RWPE2 (cell line): ENCODE measurements at regions not wholly inside any gene's neighbourhood (a gene's known extent, or its start where the extent isn't known, plus 50 kb on each side); places are given as distances from the start of the nearest gene placed in this dataset.

Experiments used
- ATAC-seq: fragments of 200-7000 bp; cut with Tn5 transposase; 3 replicates; pipeline ENCODE4 v1.9.1; 2021; ENCODE audit warnings: low read depth
- DNase-seq: peaks from one replicate; pipeline ENCODE4 v3.0.0-alpha.2; 2020; ENCODE audit warnings: low spot score
- H3K27ac ChIP-seq: fragments of 450-650 bp; 2 replicates; pipeline ENCODE4 v1.5.1; 2017; ENCODE audit warnings: mild to moderate bottlenecking; ENCODE audit not compliant: poor library complexity, severe bottlenecking
- H3K27me3 ChIP-seq: fragments of 250-450 bp; sonication (Bioruptor Pico); 2 replicates; pipeline ENCODE4 v1.5.1; 2021; ENCODE audit warnings: mild to moderate bottlenecking, moderate library complexity; ENCODE audit not compliant: insufficient read depth, poor library complexity, severe bottlenecking
- H3K36me3 ChIP-seq: fragments of 250-450 bp; sonication (Bioruptor Pico); 2 replicates; pipeline ENCODE4 v1.5.1; 2020; ENCODE audit warnings: low read depth, mild to moderate bottlenecking, moderate library complexity
- H3K4me1 ChIP-seq: fragments of 250-450 bp; sonication (Bioruptor Pico); 2 replicates; pipeline ENCODE4 v1.5.1; 2021; ENCODE audit warnings: mild to moderate bottlenecking, moderate library complexity; ENCODE audit not compliant: insufficient read depth, poor library complexity, severe bottlenecking
- H3K4me3 ChIP-seq: fragments of 250-450 bp; sonication (Bioruptor Pico); 2 replicates; pipeline ENCODE4 v1.5.1; 2021; ENCODE audit warnings: mild to moderate bottlenecking, moderate library complexity; ENCODE audit not compliant: severe bottlenecking
- H3K9me3 ChIP-seq: fragments of 250-450 bp; sonication (Bioruptor Pico); 2 replicates; pipeline ENCODE4 v1.5.1; 2021; ENCODE audit warnings: mild to moderate bottlenecking, moderate library complexity; ENCODE audit not compliant: severe bottlenecking
- CTCF ChIP-seq: fragments of 450-650 bp; IDR thresholded peaks from one replicate; pipeline ENCODE4 v1.5.1; 2017; ENCODE audit warnings: mild to moderate bottlenecking, moderate library complexity; ENCODE audit not compliant: poor library complexity, severe bottlenecking

- H3K4me3 ChIP-seq = no peak overlapping the region
- DNase-seq (no peak), ATAC-seq (no peak)
- no peaks in the 10 kb centered on the region for H3K36me3 ChIP-seq
- H3K9me3 ChIP-seq = no peaks in the 10 kb centered on the region
- peaks cover 4% of the 10 kb centered on the region for H3K4me1 ChIP-seq
- no peak overlapping the region for H3K27ac ChIP-seq
- no peak for TF ChIP-seq CTCF
- H3K27me3 ChIP-seq = no peaks in the 10 kb centered on the region
Measured at GRCh38 chr7:27359181-27360125, 116.9 kb downstream of the EVX1 start.

GRCh38 chr7:27361522-27361921, 118.9 kb downstream of the EVX1 start:
- Histone ChIP-seq H3K36me3 (no peaks in the 10 kb centered on the region), H3K27me3 (no peaks in the 10 kb centered on the region), H3K9me3 (no peaks in the 10 kb centered on the region), H3K27ac (no peak overlapping the region), H3K4me1 (peaks cover 7% of the 10 kb centered on the region), H3K4me3 (no peak overlapping the region)
- DNase-seq (no peak), ATAC-seq (no peak)
- no peak for TF ChIP-seq CTCF

- Histone ChIP-seq H3K27me3 (no peaks in the 10 kb centered on the region), H3K9me3 (no peaks in the 10 kb centered on the region), H3K4me3 (no peak overlapping the region), H3K27ac (no peak overlapping the region), H3K4me1 (peaks cover 7% of the 10 kb centered on the region), H3K36me3 (no peaks in the 10 kb centered on the region)
- ATAC-seq (no peak), DNase-seq (no peak)
- TF ChIP-seq CTCF = no peak
Measured at GRCh38 chr7:27362026-27362425, 119.4 kb downstream of the EVX1 start.

GRCh38 chr7:27364344-27364758, 121.7 kb downstream of the EVX1 start:
- Histone ChIP-seq H3K27me3 (no peaks in the 10 kb centered on the region), H3K4me3 (no peak overlapping the region), H3K4me1 (peaks cover 7% of the 10 kb centered on the region), H3K9me3 (no peaks in the 10 kb centered on the region), H3K27ac (no peak overlapping the region), H3K36me3 (no peaks in the 10 kb centered on the region)
- ATAC-seq (peak; percentile 51; the same call in 1 of the 3 replicates), DNase-seq (no peak)
- TF ChIP-seq CTCF = no peak
